Endothelial cell of umbilical vein (primary cell): ENCODE measurements at regions not wholly inside any gene's neighbourhood (a gene's known extent, or its start where the extent isn't known, plus 50 kb on each side); places are given as distances from the start of the nearest gene placed in this dataset.

Experiments used
- BruUV-seq: library from RNA; stranded (reverse); fragments of 400-500 nt; replicated peaks from 2 replicates; lab custom pipeline; 2021; lab: Mats Ljungman, UMichigan
- CTCF ChIA-PET: fragments of 300-600, 350-600 bp; sonication (Branson Sonifier 250); formaldehyde crosslinking; loops from one replicate; lab custom pipeline; 2021; ENCODE audit warnings: antibody characterized with exemption, inconsistent platforms; lab: Charles Lee
- POLR2A ChIA-PET: fragments of 300-600, 350-600 bp; sonication (Branson Sonifier 250); formaldehyde crosslinking; loops from one replicate; lab custom pipeline; 2021; ENCODE audit warnings: antibody characterized with exemption, inconsistent platforms; lab: Charles Lee
- DNase-seq: peaks from one replicate; pipeline ENCODE4 v3.0.0-alpha.2; 2011; ENCODE audit warnings: low read depth, low spot score
- FAIRE-seq: peaks from 2 replicates; lab custom pipeline; 2011; peaks lifted over from hg19 to GRCh38; lab: Jason Lieb, UNC
- H2AFZ ChIP-seq: 2 replicates; pipeline ENCODE4 v1.6.0; 2012; ENCODE audit warnings: low read depth, low read length, control low read depth, inconsistent platforms
- H3K27ac ChIP-seq: 2 replicates; pipeline ENCODE4 v1.5.1; 2011; ENCODE audit warnings: low read depth, mild to moderate bottlenecking, control low read depth, low read length, moderate library complexity; ENCODE audit not compliant: insufficient read depth
- H3K27me3 ChIP-seq, 2 experiments: 2 replicates each; pipeline versions ENCODE4 v1.6.0 to v1.6.1; 2011; ENCODE audit warnings: low read length in 2 of 2, mixed read lengths in 1 of 2; ENCODE audit not compliant: control insufficient read depth in 2 of 2, insufficient read depth in 2 of 2
- H3K36me3 ChIP-seq, 2 experiments: 2 replicates in 1 of 2; 3 replicates in 1 of 2; pipeline ENCODE4 v1.5.1; 2011; ENCODE audit warnings: low read length in 2 of 2, mild to moderate bottlenecking in 1 of 2, moderate library complexity in 1 of 2; ENCODE audit not compliant: control insufficient read depth in 2 of 2, insufficient read depth in 2 of 2; ENCODE audit errors: extremely low read depth in 1 of 2
- H3K4me1 ChIP-seq: 3 replicates; pipeline ENCODE4 v1.5.1; 2011; ENCODE audit warnings: mild to moderate bottlenecking, low read length; ENCODE audit not compliant: control insufficient read depth, insufficient read depth; ENCODE audit errors: extremely low read depth
- H3K4me2 ChIP-seq: 2 replicates; pipeline ENCODE4 v1.6.1; 2011; ENCODE audit warnings: low read length, control low read depth, mixed read lengths; ENCODE audit not compliant: insufficient read depth
- H3K4me3 ChIP-seq, 3 experiments: fragments of 200-600 bp in 1 of 3; sonication (generic), shearing (Covaris generic) in 1 of 3; replicated peaks in 1 of 3; 2 replicates each; pipeline ENCODE4 v1.5.1; 2011 to 2016; ENCODE audit warnings: control low read depth in 3 of 3, low read length in 3 of 3, mild to moderate bottlenecking in 2 of 3, inconsistent platforms in 1 of 3, low read depth in 1 of 3, moderate library complexity in 1 of 3; ENCODE audit not compliant: insufficient read depth in 1 of 3
- H3K79me2 ChIP-seq: 2 replicates; pipeline ENCODE4 v1.6.0; 2012; ENCODE audit warnings: low read length, inconsistent platforms; ENCODE audit not compliant: control insufficient read depth, insufficient read depth
- H3K9ac ChIP-seq: replicated peaks from 2 replicates; pipeline ENCODE3; 2011; ENCODE audit warnings: low read length, control low read depth; ENCODE audit not compliant: insufficient read depth; ENCODE audit errors: extremely low read depth
- H3K9me1 ChIP-seq: replicated peaks from 3 replicates; pipeline ENCODE4 v1.6.0; 2011; ENCODE audit warnings: mild to moderate bottlenecking, low read length; ENCODE audit not compliant: control insufficient read depth, insufficient read depth; ENCODE audit errors: extremely low read depth
- H3K9me3 ChIP-seq: replicated peaks from 2 replicates; pipeline ENCODE4 v1.5.1; 2012; ENCODE audit warnings: low read length, inconsistent platforms; ENCODE audit not compliant: control insufficient read depth, insufficient read depth
- H4K20me1 ChIP-seq: replicated peaks from 2 replicates; pipeline ENCODE3; 2011; ENCODE audit warnings: mild to moderate bottlenecking, low read length; ENCODE audit not compliant: control insufficient read depth, insufficient read depth; ENCODE audit errors: extremely low read depth
- CTCF ChIP-seq, 2 donors: IDR thresholded peaks; 1 replicate in 1 of 2; 2 replicates in 1 of 2; pipeline ENCODE4 v1.5.1; 2011; ENCODE audit warnings: low read length in 2 of 2, mild to moderate bottlenecking in 2 of 2, moderate library complexity in 2 of 2, control low read depth in 1 of 2, inconsistent platforms in 1 of 2, low read depth in 1 of 2; ENCODE audit not compliant: insufficient read depth in 1 of 2; ENCODE audit errors: extremely low read depth in 1 of 2
- EZH2 ChIP-seq: IDR thresholded peaks from 2 replicates; pipeline ENCODE4 v1.6.1; 2012; ENCODE audit warnings: borderline replicate concordance, low read depth, mild to moderate bottlenecking, moderate library complexity, low read length, inconsistent platforms; ENCODE audit not compliant: severe bottlenecking
- FOS ChIP-seq: IDR thresholded peaks from 2 replicates; pipeline ENCODE4 v1.6.1; 2011; ENCODE audit warnings: mild to moderate bottlenecking, low read length, moderate library complexity, borderline replicate concordance; ENCODE audit not compliant: insufficient read depth
- GATA2 ChIP-seq: IDR thresholded peaks from 2 replicates; pipeline ENCODE4 v1.7.0; 2011; ENCODE audit warnings: low read depth, mild to moderate bottlenecking, moderate library complexity, mixed read lengths, low read length; ENCODE audit not compliant: insufficient read length, insufficient read depth
- JUN ChIP-seq: IDR thresholded peaks from 2 replicates; pipeline ENCODE4 v1.6.1; 2011; ENCODE audit warnings: borderline replicate concordance, low read depth; ENCODE audit not compliant: insufficient read length, insufficient read depth
- MAX ChIP-seq: IDR thresholded peaks from 2 replicates; pipeline ENCODE4 v1.6.1; 2011; ENCODE audit not compliant: insufficient read depth, insufficient read length
- MYC ChIP-seq: IDR thresholded peaks from one replicate; pipeline ENCODE4 v1.6.1; 2011; ENCODE audit warnings: mild to moderate bottlenecking, low read depth, low read length
- POLR2A ChIP-seq: IDR thresholded peaks from 2 replicates; pipeline ENCODE4 v1.6.1; 2012; ENCODE audit warnings: low read depth, mild to moderate bottlenecking, control low read depth, low read length
- POLR2AphosphoS5 ChIP-seq: IDR thresholded peaks from 2 replicates; pipeline ENCODE4 v1.6.1; 2012; ENCODE audit warnings: low read depth, mild to moderate bottlenecking, control low read depth, low read length, moderate library complexity; ENCODE audit not compliant: insufficient read depth
- dilution Hi-C: fragments of 300-500 bp; cut with MboI; formaldehyde crosslinking; loops from one replicate; pipeline ENCODE4 v1.15.0; 2019; ENCODE audit warnings: low sequenced_read_pairs; ENCODE audit not compliant: extremely low pct_ligation_motif_present
- intact Hi-C: fragments of 100-400 bp; cut with micrococcal nuclease; formaldehyde crosslinking; loops from one replicate; pipeline ENCODE4 v1.10.0; 2022

- Histone ChIP-seq H3K79me2 (no peaks in the 10 kb centered on the region), H3K27ac (no peak overlapping the region), H3K9me3 (no peaks in the 10 kb centered on the region), H3K9me1 (no peaks in the 10 kb centered on the region), H2AFZ (no peak overlapping the region), H3K4me3 (no peak overlapping the region), H3K9ac (no peak overlapping the region), H3K27me3 (peaks cover 27 to 33% of the 10 kb centered on the region in 2 experiments), H4K20me1 (no peaks in the 10 kb centered on the region), H3K36me3 (no peaks in the 10 kb centered on the region), H3K4me2 (no peak overlapping the region), H3K4me1 (no peaks in the 10 kb centered on the region)
- no TSS peak for BruUV-seq
- FAIRE-seq (no peak), DNase-seq (no peak)
- TF ChIP-seq POLR2AphosphoS5: no peak
- no peak for TF ChIP-seq FOS
- no peak for TF ChIP-seq MYC
- TF ChIP-seq EZH2: no peak
- TF ChIP-seq CTCF (IDR thresholded peaks at IDR 0.05; ENCODE audit: extremely low read depth in 1 of 2, insufficient read depth in 1 of 2, low read depth in 1 of 2, low read length in 2 of 2): no peak
- no peak for TF ChIP-seq MAX
- no peak for TF ChIP-seq POLR2A
- no peak for TF ChIP-seq JUN
- TF ChIP-seq GATA2: no peak
- dilution Hi-C loops: no loop called here
- CTCF ChIA-PET: interaction anchor here (1.3 to 1.8 kb wide), 6 partner anchors 10 to 55 kb away, joined by 3 to 10 read pairs (median 4); no protein-coding TSS in a partner anchor
- intact Hi-C loops: no loop called here
- POLR2A ChIA-PET: no interaction called here
Observed at GRCh38 chr4:140305053-140305452, 68.4 kb upstream of the SCOC start.
